Bronchial epithelial cell (primary cell): ENCODE measurements at regions not wholly inside any gene's neighbourhood (a gene's known extent, or its start where the extent isn't known, plus 50 kb on each side); places are given as distances from the start of the nearest gene placed in this dataset.

Experiments used
- DNase-seq: peaks from one replicate; pipeline ENCODE4 v3.0.0-alpha.2; 2010; ENCODE audit warnings: low read depth
- FAIRE-seq: peaks from 2 replicates; lab custom pipeline; 2011; peaks lifted over from hg19 to GRCh38; lab: Jason Lieb, UNC
- H3K27me3 ChIP-seq: 2 replicates; pipeline ENCODE4 v1.5.1; 2011; ENCODE audit warnings: low read length; ENCODE audit not compliant: control insufficient read depth, insufficient read depth
- H3K36me3 ChIP-seq: 2 replicates; pipeline ENCODE4 v1.5.1; 2011; ENCODE audit warnings: low read length; ENCODE audit not compliant: control insufficient read depth, insufficient read depth
- H3K4me3 ChIP-seq: 2 replicates; pipeline ENCODE4 v1.5.1; 2011; ENCODE audit warnings: mild to moderate bottlenecking, low read depth, low read length, control low read depth
- TF ChIP-seq, protein P1 (sequence below): IDR thresholded peaks from 2 replicates; pipeline ENCODE4 v1.5.1; 2011; ENCODE audit warnings: mild to moderate bottlenecking, moderate library complexity, low read length, control low read depth, inconsistent platforms; ENCODE audit not compliant: insufficient read depth, severe bottlenecking

DNA sequence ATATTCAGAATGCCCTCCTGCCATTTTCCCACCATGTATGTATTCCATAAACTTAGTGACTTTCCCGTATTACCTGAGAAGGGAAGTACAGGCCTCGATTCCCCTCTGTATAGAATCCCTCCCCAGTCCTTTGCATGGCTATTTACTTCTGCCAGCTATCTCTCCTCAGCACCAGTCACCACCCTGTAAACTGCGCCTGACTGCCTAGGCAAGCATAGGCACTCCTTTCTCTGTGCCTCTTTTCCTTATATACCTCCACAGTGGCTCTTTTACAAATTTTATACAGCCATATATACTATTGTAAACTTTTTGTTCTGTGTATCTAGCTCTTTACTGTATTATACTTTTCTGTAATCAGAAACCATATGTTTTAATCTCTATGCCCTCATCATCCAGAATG is 130.9 kb upstream of the TET2 start:
- no peak for FAIRE-seq
- DNase-seq = no peak
- Histone ChIP-seq H3K27me3 (no peaks in the 10 kb centered on the region), H3K4me3 (no peak overlapping the region), H3K36me3 (no peaks in the 10 kb centered on the region)
- TF ChIP-seq, protein P1, sequence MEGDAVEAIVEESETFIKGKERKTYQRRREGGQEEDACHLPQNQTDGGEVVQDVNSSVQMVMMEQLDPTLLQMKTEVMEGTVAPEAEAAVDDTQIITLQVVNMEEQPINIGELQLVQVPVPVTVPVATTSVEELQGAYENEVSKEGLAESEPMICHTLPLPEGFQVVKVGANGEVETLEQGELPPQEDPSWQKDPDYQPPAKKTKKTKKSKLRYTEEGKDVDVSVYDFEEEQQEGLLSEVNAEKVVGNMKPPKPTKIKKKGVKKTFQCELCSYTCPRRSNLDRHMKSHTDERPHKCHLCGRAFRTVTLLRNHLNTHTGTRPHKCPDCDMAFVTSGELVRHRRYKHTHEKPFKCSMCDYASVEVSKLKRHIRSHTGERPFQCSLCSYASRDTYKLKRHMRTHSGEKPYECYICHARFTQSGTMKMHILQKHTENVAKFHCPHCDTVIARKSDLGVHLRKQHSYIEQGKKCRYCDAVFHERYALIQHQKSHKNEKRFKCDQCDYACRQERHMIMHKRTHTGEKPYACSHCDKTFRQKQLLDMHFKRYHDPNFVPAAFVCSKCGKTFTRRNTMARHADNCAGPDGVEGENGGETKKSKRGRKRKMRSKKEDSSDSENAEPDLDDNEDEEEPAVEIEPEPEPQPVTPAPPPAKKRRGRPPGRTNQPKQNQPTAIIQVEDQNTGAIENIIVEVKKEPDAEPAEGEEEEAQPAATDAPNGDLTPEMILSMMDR = no peak

DNA sequence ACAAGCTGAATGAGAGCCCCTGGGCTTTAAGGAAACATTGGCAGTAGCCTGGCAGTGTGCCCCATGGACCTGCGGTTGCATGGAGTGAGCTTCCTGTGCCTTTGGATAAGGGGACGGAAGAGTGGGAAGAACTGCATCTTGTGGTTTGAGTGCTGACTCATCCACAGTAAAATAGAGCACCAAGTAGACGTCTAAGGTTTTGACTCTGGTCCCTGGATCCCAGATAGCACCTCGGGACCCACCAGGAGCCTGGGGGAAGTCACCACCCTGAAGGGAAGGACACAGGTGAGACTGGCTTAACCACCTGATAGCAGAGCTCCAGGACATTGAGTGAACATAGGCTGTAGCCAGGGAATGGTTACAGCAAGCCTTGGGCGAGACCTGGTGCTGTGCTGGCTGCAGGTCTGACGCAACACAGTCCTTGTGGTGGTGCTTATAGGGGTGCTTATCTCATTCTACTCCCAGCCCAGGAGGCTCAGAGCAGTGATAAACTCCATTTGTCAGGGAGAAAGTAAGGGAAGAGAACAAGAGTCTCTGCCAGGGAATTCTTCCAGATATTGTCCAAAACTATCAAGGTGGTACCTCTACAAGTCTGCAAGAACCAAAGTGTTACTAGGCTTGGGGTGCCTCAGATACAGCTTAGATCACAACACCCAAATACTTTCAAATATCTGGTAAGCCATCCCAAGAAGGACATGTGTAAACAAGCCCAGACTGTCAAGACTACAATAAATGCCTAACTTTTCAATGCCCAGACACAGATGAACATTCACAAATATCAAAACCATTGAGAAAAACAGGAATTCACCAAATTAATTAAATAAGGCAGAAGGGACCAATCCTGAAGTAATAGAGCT is 123.6 kb upstream of the TET2 start:
- peak; percentile 85 for DNase-seq

DNA sequence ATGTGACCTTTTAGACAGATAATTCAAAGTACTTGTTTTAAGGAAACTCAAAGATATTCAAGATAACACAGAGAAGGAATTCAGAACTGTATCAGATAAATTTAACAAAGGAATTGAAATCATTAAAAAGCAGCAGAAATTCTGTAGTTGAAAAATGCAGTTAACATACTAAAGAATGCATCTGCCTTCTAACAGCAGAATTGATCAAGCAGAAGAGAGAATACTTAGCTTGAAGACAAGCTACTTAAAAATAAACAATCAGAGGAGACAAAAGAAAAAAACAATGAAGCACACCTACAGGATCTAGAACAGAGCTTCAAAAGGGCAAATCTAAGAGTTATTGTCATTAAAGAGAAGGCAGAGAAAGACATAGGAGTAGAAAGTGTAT is 123.0 kb upstream of the TET2 start:
- Histone ChIP-seq H3K4me3 (no peak overlapping the region), H3K36me3 (no peaks in the 10 kb centered on the region), H3K27me3 (no peaks in the 10 kb centered on the region)
- DNase-seq (peak; percentile 1), FAIRE-seq (no peak)
- TF ChIP-seq, protein P1 = no peak

More for the DNA sequence above, 123.6 kb upstream of the TET2 start:
- no peaks in the 10 kb centered on the region for H3K27me3 ChIP-seq
- H3K36me3 ChIP-seq = no peaks in the 10 kb centered on the region
- H3K4me3 ChIP-seq = no peak overlapping the region
- TF ChIP-seq, protein P1 = no peak
- FAIRE-seq = peak; percentile 18

DNA sequence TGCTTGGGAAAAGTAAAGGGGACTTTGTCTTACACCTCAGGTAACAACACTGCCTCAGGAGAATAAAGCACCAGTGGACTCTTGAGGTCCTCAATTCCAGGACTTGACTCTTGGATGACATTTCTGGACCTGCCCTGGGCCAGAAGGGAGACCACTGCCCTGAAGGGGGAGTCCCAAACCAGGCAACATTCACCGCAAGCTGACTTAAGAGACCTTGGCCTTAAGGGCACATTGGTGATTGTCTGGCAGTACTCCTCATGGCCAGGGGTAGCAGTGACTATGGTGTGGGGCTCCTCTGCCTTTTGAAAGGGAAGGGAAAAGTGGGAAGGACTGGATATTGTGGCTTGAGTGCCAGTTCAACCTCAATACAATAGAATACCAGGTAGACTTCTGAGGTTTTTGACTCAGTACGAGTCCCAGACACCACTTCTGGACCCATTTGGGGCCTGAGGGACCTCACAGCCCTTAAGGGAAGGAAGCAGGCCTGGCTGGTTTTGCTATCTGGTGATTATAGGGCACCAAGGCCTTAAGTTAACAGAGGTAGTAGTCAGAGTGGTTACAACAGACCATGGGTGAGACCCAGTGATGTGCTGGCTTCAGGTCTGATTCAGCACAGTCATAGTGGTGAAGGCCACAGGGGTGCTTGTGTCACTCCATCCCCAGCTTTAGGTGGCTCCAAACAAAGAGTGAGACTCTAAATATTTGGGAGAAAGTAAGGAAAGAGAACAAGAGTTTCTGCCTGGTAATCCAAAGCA is 121.2 kb upstream of the TET2 start:
- peak; percentile 4 for DNase-seq
- H3K4me3 ChIP-seq = no peak overlapping the region
- no peak for FAIRE-seq
- TF ChIP-seq, protein P1 = no peak
- no peaks in the 10 kb centered on the region for H3K36me3 ChIP-seq
- H3K27me3 ChIP-seq = no peaks in the 10 kb centered on the region

DNA sequence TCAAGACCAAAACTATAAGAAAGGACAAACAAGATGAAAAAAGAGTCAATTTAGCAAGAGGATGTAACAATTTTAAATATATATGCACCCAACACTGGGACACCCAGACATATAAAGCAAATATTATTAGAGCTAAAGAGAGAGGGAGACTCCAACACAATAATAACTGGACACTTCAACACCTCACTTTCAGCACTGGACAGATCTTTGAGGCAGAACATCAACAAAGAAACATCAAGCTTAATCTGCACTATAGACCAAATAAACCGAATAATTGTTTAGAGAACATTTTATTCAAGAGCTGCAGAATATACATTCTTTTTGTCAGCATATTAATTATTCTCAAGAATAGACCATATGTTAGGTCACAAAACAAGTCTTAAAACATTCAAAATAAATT is 109.7 kb upstream of the TET2 start:
- TF ChIP-seq, protein P1 = no peak
- no peaks in the 10 kb centered on the region for H3K27me3 ChIP-seq
- no peak for FAIRE-seq
- H3K36me3 ChIP-seq = no peaks in the 10 kb centered on the region
- no peak overlapping the region for H3K4me3 ChIP-seq
- DNase-seq = no peak
